Choroid plexus epithelial cell (primary cell): ENCODE measurements at regions not wholly inside any gene's neighbourhood (a gene's known extent, or its start where the extent isn't known, plus 50 kb on each side); places are given as distances from the start of the nearest gene placed in this dataset.

ENCODE experiments used
- DNase-seq: peaks from one replicate; pipeline ENCODE4 v3.0.0-alpha.2; 2010; ENCODE audit warnings: low read depth
- H3K4me3 ChIP-seq: 2 replicates; pipeline ENCODE4 v1.5.1; 2011; ENCODE audit warnings: low read depth, mild to moderate bottlenecking, control low read depth, low read length, moderate library complexity
- TF ChIP-seq, protein P1 (sequence below): conservative IDR thresholded peaks from 2 replicates; pipeline ENCODE4 v1.5.1; 2011; ENCODE audit warnings: low read depth, mild to moderate bottlenecking, control low read depth, inconsistent platforms, low read length, moderate library complexity

DNA sequence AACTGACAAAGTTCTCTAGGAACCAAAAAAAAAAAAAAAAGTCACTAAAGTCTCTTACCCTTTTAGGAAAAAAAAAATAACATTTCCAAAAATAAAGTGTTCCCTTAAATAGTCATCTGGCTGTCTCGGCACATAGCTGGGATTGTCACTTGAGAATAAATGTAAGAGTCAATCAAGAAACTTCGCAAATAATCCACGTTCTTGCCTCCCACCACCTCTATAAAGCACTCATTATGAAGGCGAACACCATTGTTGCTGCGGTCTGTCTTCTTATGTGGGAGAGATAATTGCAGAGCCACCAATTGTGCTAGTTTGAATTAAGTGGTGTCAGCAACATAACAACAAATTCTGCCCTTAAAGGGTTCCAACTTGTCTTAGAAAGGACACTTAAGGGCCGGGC is 163.7 kb downstream of the FBXO15 start:
- no peak overlapping the region for H3K4me3 ChIP-seq
- DNase-seq = no peak
- TF ChIP-seq, protein P1, sequence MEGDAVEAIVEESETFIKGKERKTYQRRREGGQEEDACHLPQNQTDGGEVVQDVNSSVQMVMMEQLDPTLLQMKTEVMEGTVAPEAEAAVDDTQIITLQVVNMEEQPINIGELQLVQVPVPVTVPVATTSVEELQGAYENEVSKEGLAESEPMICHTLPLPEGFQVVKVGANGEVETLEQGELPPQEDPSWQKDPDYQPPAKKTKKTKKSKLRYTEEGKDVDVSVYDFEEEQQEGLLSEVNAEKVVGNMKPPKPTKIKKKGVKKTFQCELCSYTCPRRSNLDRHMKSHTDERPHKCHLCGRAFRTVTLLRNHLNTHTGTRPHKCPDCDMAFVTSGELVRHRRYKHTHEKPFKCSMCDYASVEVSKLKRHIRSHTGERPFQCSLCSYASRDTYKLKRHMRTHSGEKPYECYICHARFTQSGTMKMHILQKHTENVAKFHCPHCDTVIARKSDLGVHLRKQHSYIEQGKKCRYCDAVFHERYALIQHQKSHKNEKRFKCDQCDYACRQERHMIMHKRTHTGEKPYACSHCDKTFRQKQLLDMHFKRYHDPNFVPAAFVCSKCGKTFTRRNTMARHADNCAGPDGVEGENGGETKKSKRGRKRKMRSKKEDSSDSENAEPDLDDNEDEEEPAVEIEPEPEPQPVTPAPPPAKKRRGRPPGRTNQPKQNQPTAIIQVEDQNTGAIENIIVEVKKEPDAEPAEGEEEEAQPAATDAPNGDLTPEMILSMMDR = no peak

DNA sequence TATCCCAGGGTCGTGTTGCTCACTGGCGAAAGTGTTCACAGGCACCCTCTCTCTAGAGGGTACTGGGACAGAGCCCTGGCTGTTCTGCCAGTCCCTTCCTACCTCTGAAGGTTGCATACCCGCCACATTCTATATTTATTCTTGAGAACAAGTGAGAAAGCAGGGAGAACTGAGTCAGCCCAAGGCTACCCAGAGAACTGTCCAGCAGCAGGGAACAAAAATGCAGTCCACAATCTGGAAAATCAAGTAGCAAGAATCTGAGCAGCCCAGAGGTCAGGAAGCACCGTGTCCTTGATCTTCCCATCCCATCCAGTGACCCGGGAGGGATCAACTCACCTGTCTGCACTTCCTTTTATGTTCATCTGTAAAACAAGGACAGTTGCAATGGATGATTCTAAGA is 164.1 kb downstream of the FBXO15 start:
- H3K4me3 ChIP-seq = no peak overlapping the region
- no peak for DNase-seq
- TF ChIP-seq, protein P1 = no peak

- no peak overlapping the region for H3K4me3 ChIP-seq
- TF ChIP-seq, protein P1 = no peak
- DNase-seq = no peak
Measured at GRCh38 chr18:73981796-73982195, 165.8 kb downstream of the FBXO15 start.

DNA sequence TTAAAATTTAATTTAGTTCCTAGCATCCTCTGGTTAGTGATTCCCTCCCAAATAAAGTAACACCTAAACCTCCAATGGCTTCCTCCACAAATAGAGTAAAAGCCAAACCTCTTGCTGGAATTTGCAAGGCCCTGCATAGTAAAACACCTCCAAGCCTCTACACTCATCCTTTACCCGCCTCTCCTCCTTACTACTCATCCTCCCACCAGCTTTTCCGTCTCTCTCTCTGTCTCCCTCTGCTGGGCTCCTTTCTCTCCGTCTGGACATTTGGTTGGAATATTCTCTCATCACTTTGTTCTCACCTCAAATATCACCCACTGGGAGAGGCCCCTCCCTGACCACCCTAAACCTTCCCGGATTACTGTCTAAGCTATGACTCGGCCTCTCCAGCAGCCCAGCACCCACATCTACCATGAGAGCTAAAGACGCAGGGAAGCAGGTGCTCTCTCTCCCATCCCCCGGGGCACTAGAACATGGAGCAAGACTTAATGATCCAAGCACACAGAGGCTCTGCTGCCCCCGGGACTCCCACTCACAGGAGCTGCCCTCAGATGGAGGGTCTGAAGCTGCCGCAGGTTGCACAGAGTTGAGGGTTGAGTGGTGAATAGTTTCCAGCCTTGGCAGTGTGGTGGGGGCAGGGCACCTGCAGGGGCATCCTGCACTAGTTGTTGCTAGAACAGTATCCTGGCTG is 167.2 kb downstream of the FBXO15 start:
- peak; percentile 53 for DNase-seq
- TF ChIP-seq, protein P1 = peak; percentile 80
- H3K4me3 ChIP-seq = no peak overlapping the region

DNA sequence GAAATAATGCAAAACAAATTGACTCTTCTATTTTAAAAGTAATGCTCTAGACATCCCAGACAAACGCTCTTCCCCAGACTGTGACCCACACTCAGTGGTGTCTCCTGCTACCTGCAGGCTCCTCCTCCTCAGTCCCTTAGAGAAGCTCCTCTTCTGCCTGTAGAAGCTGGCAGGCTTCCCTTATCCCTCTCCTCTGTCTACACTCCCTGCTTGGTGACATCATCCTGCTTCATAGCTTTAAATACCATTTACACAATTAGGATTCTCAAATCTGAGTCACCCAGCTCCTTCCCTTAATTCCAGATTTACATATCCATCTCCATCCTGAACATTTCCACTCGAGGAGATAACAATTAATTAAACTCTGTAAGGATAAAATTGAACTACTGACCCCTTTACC is 167.9 kb downstream of the FBXO15 start:
- TF ChIP-seq, protein P1 = no peak
- no peak overlapping the region for H3K4me3 ChIP-seq
- peak; percentile 66 for DNase-seq

DNA sequence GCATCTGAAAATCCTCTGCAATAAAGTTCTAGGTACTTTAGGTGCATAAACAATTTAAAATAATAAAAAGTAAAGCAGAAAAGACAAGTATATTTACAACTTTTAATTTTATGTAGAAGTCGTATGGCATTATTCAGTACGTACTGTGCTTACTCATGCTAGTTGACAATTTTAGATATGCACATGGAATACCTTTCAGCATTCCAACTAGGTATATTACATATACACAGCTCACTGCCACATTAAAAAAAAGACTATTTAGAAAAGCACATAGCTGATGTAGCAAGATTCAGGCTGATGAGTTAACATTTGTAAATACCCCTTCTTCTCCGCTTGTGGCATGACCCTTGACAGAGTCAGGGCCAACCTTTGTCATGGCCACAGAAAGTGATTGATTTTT is 171.2 kb downstream of the FBXO15 start:
- TF ChIP-seq, protein P1 = no peak
- no peak for DNase-seq
- no peak overlapping the region for H3K4me3 ChIP-seq

DNA sequence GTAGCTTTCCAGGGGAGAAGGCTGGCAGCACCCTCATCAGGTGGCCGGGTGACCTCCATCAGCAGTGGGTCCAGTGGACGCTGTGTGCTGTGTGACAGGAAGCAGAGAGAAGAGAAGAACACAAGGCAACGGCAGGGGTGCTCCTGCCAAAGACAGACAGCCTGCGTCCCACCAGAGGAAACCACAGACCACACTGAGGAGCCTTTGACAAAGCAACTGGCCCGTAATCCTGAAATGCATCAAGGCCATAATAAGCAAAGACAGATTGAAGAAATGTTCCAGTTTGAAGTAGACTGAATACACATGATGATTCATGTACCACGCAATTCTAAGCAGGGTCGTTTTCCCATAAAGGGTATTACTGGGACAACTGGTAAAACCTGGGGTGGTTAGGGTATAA is 172.4 kb downstream of the FBXO15 start:
- TF ChIP-seq, protein P1 = no peak
- no peak overlapping the region for H3K4me3 ChIP-seq
- DNase-seq = peak; percentile 70
